Gastrocnemius medialis (tissue), 4 donors: ENCODE measurements at regions not wholly inside any gene's neighbourhood (a gene's known extent, or its start where the extent isn't known, plus 50 kb on each side); places are given as distances from the start of the nearest gene placed in this dataset.

Source experiments
- ATAC-seq, 2 donors: fragments of 150-250 bp; one replicate each; pipeline ENCODE4 v1.9.1; 2016
- DNase-seq, 2 donors: peaks; one replicate each; pipeline ENCODE4 v3.0.0-alpha.2; 2019
- H3K27ac ChIP-seq, 4 donors: fragments of 200-600 bp; sonication (generic); 1 replicate in 1 of 4; 2 replicates in 3 of 4; pipeline ENCODE4 v1.5.1; 2016 to 2018; ENCODE audit warnings: mild to moderate bottlenecking in 2 of 4, moderate library complexity in 1 of 4
- H3K27me3 ChIP-seq, 3 donors: fragments of 200-600 bp; sonication (generic) in 2 of 3; 1 replicate in 1 of 3; 2 replicates in 2 of 3; pipeline versions ENCODE4 v1.5.1 to v1.6.0; 2016 to 2019; ENCODE audit warnings: mild to moderate bottlenecking in 1 of 3, moderate library complexity in 1 of 3
- H3K36me3 ChIP-seq, 2 donors: fragments of 200-600 bp; sonication (generic) in 1 of 2; one replicate each; pipeline ENCODE4 v1.5.1; 2017 to 2018
- H3K4me1 ChIP-seq, 2 donors: fragments of 200-600 bp; sonication (generic) in 1 of 2; one replicate each; pipeline ENCODE4 v1.5.1; 2016 to 2017; ENCODE audit warnings: mild to moderate bottlenecking in 2 of 2
- H3K4me3 ChIP-seq, 4 donors: fragments of 200-600 bp; sonication (generic) in 3 of 4; 1 replicate in 1 of 4; 2 replicates in 3 of 4; pipeline ENCODE4 v1.5.1; 2016 to 2019; ENCODE audit warnings: mild to moderate bottlenecking in 2 of 4
- H3K9me3 ChIP-seq, 3 donors: fragments of 200-600 bp; sonication (generic) in 2 of 3; 1 replicate in 1 of 3; 2 replicates in 2 of 3; pipeline ENCODE4 v1.5.1; 2016 to 2019
- CTCF ChIP-seq, 5 experiments: fragments of 450-650 bp in 3 of 5; fragments of 200-600 bp in 2 of 5; sonication (generic) in 2 of 5; IDR thresholded peaks in 4 of 5; conservative IDR thresholded peaks in 1 of 5; 1 replicate in 4 of 5; 2 replicates in 1 of 5; pipeline ENCODE4 v1.5.1; 2016 to 2019; ENCODE audit warnings: antibody characterized with exemption in 5 of 5, mild to moderate bottlenecking in 3 of 5, moderate library complexity in 3 of 5
- POLR2A ChIP-seq, 2 donors: fragments of 450-650 bp; IDR thresholded peaks; one replicate each; pipeline ENCODE4 v1.6.1; 2017; ENCODE audit warnings: antibody characterized with exemption in 2 of 2, mild to moderate bottlenecking in 2 of 2, moderate library complexity in 2 of 2
- in situ Hi-C, 4 donors: fragments of 200-750 bp; cut with MboI; loops; one replicate each; pipeline versions ENCODE4 v1.15.0 to v1.8.0; 2017; ENCODE audit warnings: low sequenced_read_pairs in 4 of 4
- intact Hi-C: fragments of 100-400 bp; cut with DNase I; formaldehyde crosslinking; loops from one replicate; pipeline ENCODE4 v1.15.1; 2023; ENCODE audit warnings: low total_unique reads

GRCh38 chr6:159529934-159530333 lies 163.1 kb downstream of the SOD2 start:
- Histone ChIP-seq H3K27ac (no peak overlapping the region), H3K4me3 (no peak overlapping the region), H3K27me3 (no peaks in the 10 kb centered on the region), H3K36me3 (no peaks in the 10 kb centered on the region), H3K4me1 (no peaks in the 10 kb centered on the region), H3K9me3 (no peaks in the 10 kb centered on the region)
- in situ Hi-C loops (no loop called here), intact Hi-C loops (loop anchor here (10.0 kb wide), 1 partner anchor 875 kb away; the partner anchor contains the start of gene SYTL3)
- ATAC-seq (peak in 1 of 2 donors; percentile 30), DNase-seq (no peak)
- TF ChIP-seq CTCF (IDR thresholded peaks at IDR 0.05 in 4 of 5, conservative IDR thresholded peaks at IDR 0.05 in 1 of 5): no peak
- TF ChIP-seq POLR2A (IDR thresholded peaks at IDR 0.05): no peak

- in situ Hi-C loops (no loop called here), intact Hi-C loops (no loop called here)
- Histone ChIP-seq H3K4me3 (no peak overlapping the region), H3K36me3 (no peaks in the 10 kb centered on the region), H3K27me3 (no peaks in the 10 kb centered on the region), H3K4me1 (no peaks in the 10 kb centered on the region), H3K27ac (no peak overlapping the region), H3K9me3 (no peaks in the 10 kb centered on the region)
- ATAC-seq: no peak
- no peak for TF ChIP-seq CTCF (IDR thresholded peaks at IDR 0.05 in 4 of 5, conservative IDR thresholded peaks at IDR 0.05 in 1 of 5)
- TF ChIP-seq POLR2A (IDR thresholded peaks at IDR 0.05): no peak
- no peak for DNase-seq
Observed at GRCh38 chr6:159527351-159527750, 165.7 kb downstream of the SOD2 start.

GRCh38 chr6:159525445-159526025 lies 167.5 kb downstream of the SOD2 start:
- in situ Hi-C loops (no loop called here), intact Hi-C loops (no loop called here)
- ATAC-seq (no peak), DNase-seq (no peak)
- Histone ChIP-seq H3K27ac (no peak overlapping the region), H3K4me1 (no peaks in the 10 kb centered on the region), H3K4me3 (no peak overlapping the region), H3K27me3 (no peaks in the 10 kb centered on the region), H3K36me3 (no peaks in the 10 kb centered on the region), H3K9me3 (no peaks in the 10 kb centered on the region)
- TF ChIP-seq CTCF (IDR thresholded peaks at IDR 0.05 in 4 of 5, conservative IDR thresholded peaks at IDR 0.05 in 1 of 5): no peak

GRCh38 chr6:159522877-159523547 lies 170.0 kb downstream of the SOD2 start:
- no peaks in the 10 kb centered on the region for H3K36me3 ChIP-seq
- H3K4me3 ChIP-seq: no peak overlapping the region
- TF ChIP-seq CTCF (IDR thresholded peaks at IDR 0.05 in 4 of 5, conservative IDR thresholded peaks at IDR 0.05 in 1 of 5) (no peak), POLR2A (IDR thresholded peaks at IDR 0.05) (no peak)
- no peaks in the 10 kb centered on the region for H3K9me3 ChIP-seq
- ATAC-seq (no peak), DNase-seq (no peak)
- no peaks in the 10 kb centered on the region for H3K27me3 ChIP-seq
- H3K4me1 ChIP-seq: no peaks in the 10 kb centered on the region
- intact Hi-C loops (no loop called here), in situ Hi-C loops (no loop called here)
- no peak overlapping the region for H3K27ac ChIP-seq
